Transverse colon (tissue), 4 donors: ENCODE measurements at regions not wholly inside any gene's neighbourhood (a gene's known extent, or its start where the extent isn't known, plus 50 kb on each side); places are given as distances from the start of the nearest gene placed in this dataset.

Source experiments
- POLR2A ChIP-seq: fragments of 450-650 bp; IDR thresholded peaks from one replicate; pipeline ENCODE4 v1.6.1; 2016; ENCODE audit warnings: antibody characterized with exemption, mild to moderate bottlenecking, moderate library complexity
- POLR2AphosphoS5 ChIP-seq, 3 donors: sonication (generic); formaldehyde crosslinking; IDR thresholded peaks; one replicate each; pipeline ENCODE4 v1.6.1; 2016; ENCODE audit warnings: antibody characterized with exemption in 3 of 3
- TF ChIP-seq, protein P1 (sequence below), 5 experiments: fragments of 200-600 bp in 3 of 5; fragments of 450-650 bp in 2 of 5; sonication (generic) in 3 of 5; IDR thresholded peaks; 1 replicate in 2 of 5; 2 replicates in 3 of 5; pipeline ENCODE4 v1.5.1; 2016 to 2017; ENCODE audit warnings: antibody characterized with exemption in 5 of 5, inconsistent platforms in 3 of 5, mild to moderate bottlenecking in 2 of 5, moderate library complexity in 1 of 5

DNA sequence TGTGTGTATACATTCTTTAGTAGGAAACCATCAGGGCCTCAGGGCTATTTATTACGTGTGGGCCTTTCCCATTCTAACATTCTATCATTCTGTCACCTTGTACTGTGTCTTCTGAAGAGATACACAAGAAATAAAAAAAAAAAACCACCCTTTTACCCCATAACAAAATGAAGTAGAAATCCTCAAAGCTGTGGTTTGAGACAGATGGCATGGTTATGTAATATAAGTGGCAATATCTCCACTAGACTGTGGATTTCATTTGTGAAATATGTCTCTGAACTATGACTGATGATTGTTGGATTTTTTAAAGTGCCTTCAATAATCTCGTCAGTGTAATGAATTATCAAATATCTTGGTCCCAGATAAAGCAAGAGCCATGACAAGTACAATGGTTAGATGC lies 150.0 kb upstream of the BLID start:
- TF ChIP-seq POLR2A (no peak), POLR2AphosphoS5 (IDR thresholded peaks at IDR 0.05) (no peak)
- TF ChIP-seq, protein P1, sequence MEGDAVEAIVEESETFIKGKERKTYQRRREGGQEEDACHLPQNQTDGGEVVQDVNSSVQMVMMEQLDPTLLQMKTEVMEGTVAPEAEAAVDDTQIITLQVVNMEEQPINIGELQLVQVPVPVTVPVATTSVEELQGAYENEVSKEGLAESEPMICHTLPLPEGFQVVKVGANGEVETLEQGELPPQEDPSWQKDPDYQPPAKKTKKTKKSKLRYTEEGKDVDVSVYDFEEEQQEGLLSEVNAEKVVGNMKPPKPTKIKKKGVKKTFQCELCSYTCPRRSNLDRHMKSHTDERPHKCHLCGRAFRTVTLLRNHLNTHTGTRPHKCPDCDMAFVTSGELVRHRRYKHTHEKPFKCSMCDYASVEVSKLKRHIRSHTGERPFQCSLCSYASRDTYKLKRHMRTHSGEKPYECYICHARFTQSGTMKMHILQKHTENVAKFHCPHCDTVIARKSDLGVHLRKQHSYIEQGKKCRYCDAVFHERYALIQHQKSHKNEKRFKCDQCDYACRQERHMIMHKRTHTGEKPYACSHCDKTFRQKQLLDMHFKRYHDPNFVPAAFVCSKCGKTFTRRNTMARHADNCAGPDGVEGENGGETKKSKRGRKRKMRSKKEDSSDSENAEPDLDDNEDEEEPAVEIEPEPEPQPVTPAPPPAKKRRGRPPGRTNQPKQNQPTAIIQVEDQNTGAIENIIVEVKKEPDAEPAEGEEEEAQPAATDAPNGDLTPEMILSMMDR (IDR thresholded peaks at IDR 0.05): no peak
